ENCODE measurements at regions not wholly inside any gene's neighbourhood (a gene's known extent, or its start where the extent isn't known, plus 50 kb on each side); places are given as distances from the start of the nearest gene placed in this dataset.
"Not testable (repeated sequence)": the region's sequence is repeated elsewhere in the genome, so short reads cannot be mapped to it uniquely, and the experiment has no call there.

GRCh38 chr1:120299433-120300057 lies 115.3 kb upstream of the NBPF8 start:
- not testable (repeated sequence) for TF ChIP-seq CTCF (conservative IDR thresholded peaks at IDR 0.05; ENCODE audit: low read length); EZH2phosphoT487 (IDR thresholded peaks at IDR 0.05; ENCODE audit: borderline replicate concordance)

Measured in Loucy (cell line).